Parathyroid adenoma (tissue), 2 donors: ENCODE measurements at regions not wholly inside any gene's neighbourhood (a gene's known extent, or its start where the extent isn't known, plus 50 kb on each side); places are given as distances from the start of the nearest gene placed in this dataset.

ENCODE experiments used
- H2AFZ ChIP-seq: fragments of 300-600 bp; sonication (generic); one replicate; pipeline ENCODE4 v1.7.0; 2017; ENCODE audit warnings: antibody characterized with exemption, mild to moderate bottlenecking
- H3K27ac ChIP-seq: fragments of 300-600 bp; sonication (generic); one replicate; pipeline ENCODE4 v1.7.0; 2017
- H3K27me3 ChIP-seq: fragments of 300-600 bp; sonication (generic); one replicate; pipeline ENCODE4 v1.7.0; 2017; ENCODE audit warnings: low read length; ENCODE audit not compliant: control insufficient read depth, insufficient read depth
- H3K36me3 ChIP-seq: fragments of 300-600 bp; sonication (generic); one replicate; pipeline ENCODE4 v1.7.0; 2017; ENCODE audit warnings: low read length; ENCODE audit not compliant: control insufficient read depth, insufficient read depth
- H3K4me1 ChIP-seq: fragments of 300-600 bp; sonication (generic); one replicate; pipeline ENCODE4 v1.7.0; 2017; ENCODE audit warnings: control low read depth
- H3K4me2 ChIP-seq: fragments of 300-600 bp; sonication (generic); one replicate; pipeline ENCODE4 v1.7.0; 2017; ENCODE audit warnings: low read length
- H3K4me3 ChIP-seq: fragments of 300-600 bp; sonication (generic); one replicate; pipeline ENCODE4 v1.7.0; 2017; ENCODE audit warnings: low read depth, low read length
- H3K79me2 ChIP-seq: fragments of 300-600 bp; sonication (generic); one replicate; pipeline ENCODE4 v1.7.0; 2017; ENCODE audit warnings: control low read depth
- H3K9ac ChIP-seq: fragments of 300-600 bp; sonication (generic); one replicate; pipeline ENCODE4 v1.7.0; 2017; ENCODE audit warnings: mild to moderate bottlenecking
- H3K9me3 ChIP-seq: fragments of 300-600 bp; sonication (generic); one replicate; pipeline ENCODE4 v1.7.0; 2017; ENCODE audit warnings: low read length; ENCODE audit not compliant: control insufficient read depth
- TF ChIP-seq, protein P1 (sequence below): fragments of 300-600 bp; sonication (generic); IDR thresholded peaks from one replicate; pipeline ENCODE4 v1.7.0; 2017; ENCODE audit warnings: antibody characterized with exemption, mild to moderate bottlenecking
- donor health status: primary hyperparathyroidism.

DNA sequence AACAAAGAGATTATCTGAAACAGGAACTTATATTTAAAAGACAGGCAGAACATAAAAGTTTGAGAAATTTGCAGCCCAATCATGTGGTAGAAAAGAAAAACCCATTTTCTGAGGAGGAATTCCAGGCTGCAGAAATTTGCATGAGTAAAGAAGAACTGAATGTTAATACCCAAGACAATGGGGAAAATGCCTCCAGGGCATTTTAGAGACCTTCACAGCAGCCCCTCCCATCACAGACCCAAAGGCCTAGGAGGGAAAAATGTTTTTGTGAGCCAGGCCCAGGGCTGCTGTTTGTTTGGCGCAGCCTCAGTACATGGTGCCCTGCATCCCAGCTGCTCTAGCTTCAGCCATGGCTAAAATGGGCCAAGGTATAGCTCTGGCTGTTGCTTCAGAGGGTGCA lies 554.3 kb upstream of the CHRM3 start:
- Histone ChIP-seq H3K27me3 (no peaks in the 10 kb centered on the region), H3K9ac (no peak overlapping the region), H3K4me3 (no peak overlapping the region), H3K79me2 (no peaks in the 10 kb centered on the region), H3K4me2 (no peak overlapping the region), H3K4me1 (no peaks in the 10 kb centered on the region), H3K9me3 (no peaks in the 10 kb centered on the region), H3K27ac (no peak overlapping the region), H3K36me3 (no peaks in the 10 kb centered on the region), H2AFZ (no peak overlapping the region)
- TF ChIP-seq, protein P1, sequence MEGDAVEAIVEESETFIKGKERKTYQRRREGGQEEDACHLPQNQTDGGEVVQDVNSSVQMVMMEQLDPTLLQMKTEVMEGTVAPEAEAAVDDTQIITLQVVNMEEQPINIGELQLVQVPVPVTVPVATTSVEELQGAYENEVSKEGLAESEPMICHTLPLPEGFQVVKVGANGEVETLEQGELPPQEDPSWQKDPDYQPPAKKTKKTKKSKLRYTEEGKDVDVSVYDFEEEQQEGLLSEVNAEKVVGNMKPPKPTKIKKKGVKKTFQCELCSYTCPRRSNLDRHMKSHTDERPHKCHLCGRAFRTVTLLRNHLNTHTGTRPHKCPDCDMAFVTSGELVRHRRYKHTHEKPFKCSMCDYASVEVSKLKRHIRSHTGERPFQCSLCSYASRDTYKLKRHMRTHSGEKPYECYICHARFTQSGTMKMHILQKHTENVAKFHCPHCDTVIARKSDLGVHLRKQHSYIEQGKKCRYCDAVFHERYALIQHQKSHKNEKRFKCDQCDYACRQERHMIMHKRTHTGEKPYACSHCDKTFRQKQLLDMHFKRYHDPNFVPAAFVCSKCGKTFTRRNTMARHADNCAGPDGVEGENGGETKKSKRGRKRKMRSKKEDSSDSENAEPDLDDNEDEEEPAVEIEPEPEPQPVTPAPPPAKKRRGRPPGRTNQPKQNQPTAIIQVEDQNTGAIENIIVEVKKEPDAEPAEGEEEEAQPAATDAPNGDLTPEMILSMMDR, result no peak

DNA sequence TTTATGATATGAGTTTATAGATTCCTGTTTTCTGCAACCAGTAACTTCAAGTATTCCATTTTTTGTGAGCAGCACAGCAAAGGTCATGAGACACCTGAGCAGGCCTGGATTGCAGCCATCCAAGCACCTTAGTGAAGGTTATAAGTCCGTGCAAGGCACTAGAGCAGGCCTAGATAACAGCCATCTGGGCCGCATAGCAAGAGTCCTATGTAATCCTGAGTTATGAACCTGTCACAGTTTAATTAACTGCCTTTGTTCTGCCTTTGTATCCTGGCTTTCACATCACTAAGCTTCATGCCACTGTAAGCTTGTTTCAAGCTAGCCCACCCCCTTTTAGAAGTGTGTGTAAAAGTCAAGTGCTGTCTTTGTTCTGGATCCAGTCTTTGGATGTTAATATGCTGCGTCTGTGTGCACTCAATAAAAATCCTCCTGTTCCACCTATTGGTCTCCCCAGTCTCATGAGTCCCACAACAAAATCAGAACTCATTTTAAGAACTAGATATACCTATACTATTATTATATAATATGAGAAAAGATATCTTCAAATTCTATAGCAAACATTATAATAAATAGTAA lies 556.2 kb upstream of the CHRM3 start:
- no peak overlapping the region for H3K4me2 ChIP-seq
- no peak overlapping the region for H3K9ac ChIP-seq
- no peak overlapping the region for H3K27ac ChIP-seq
- no peaks in the 10 kb centered on the region for H3K27me3 ChIP-seq
- H3K79me2 ChIP-seq, result no peaks in the 10 kb centered on the region
- no peaks in the 10 kb centered on the region for H3K9me3 ChIP-seq
- TF ChIP-seq, protein P1, result no peak
- no peaks in the 10 kb centered on the region for H3K36me3 ChIP-seq
- H3K4me1 ChIP-seq, result no peaks in the 10 kb centered on the region
- H3K4me3 ChIP-seq, result no peak overlapping the region
- H2AFZ ChIP-seq, result no peak overlapping the region

DNA sequence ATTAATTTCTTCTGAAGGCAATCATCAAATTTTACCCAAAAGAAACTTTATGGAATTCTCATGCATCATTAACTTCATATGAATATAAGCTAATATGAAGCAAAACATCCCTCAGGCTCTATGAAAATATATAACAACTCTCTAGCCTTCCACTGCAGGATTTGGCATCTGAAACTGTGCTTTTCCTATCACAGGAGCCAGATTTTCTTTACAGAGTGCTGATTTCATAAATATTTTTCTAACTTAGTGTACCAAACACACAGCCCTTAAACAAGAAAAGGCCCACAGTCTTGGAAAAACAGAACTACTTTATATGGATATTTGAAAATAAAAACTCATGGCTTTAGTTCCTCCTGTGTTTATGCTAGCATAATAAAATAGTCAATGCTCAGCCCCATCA lies 559.5 kb upstream of the CHRM3 start:
- no peaks in the 10 kb centered on the region for H3K9me3 ChIP-seq
- no peak overlapping the region for H3K27ac ChIP-seq
- H3K4me1 ChIP-seq, result no peaks in the 10 kb centered on the region
- H3K9ac ChIP-seq, result no peak overlapping the region
- H3K27me3 ChIP-seq, result no peaks in the 10 kb centered on the region
- no peak overlapping the region for H3K4me3 ChIP-seq
- H3K36me3 ChIP-seq, result no peaks in the 10 kb centered on the region
- H2AFZ ChIP-seq, result no peak overlapping the region
- H3K4me2 ChIP-seq, result no peak overlapping the region
- TF ChIP-seq, protein P1, result no peak
- no peaks in the 10 kb centered on the region for H3K79me2 ChIP-seq

DNA sequence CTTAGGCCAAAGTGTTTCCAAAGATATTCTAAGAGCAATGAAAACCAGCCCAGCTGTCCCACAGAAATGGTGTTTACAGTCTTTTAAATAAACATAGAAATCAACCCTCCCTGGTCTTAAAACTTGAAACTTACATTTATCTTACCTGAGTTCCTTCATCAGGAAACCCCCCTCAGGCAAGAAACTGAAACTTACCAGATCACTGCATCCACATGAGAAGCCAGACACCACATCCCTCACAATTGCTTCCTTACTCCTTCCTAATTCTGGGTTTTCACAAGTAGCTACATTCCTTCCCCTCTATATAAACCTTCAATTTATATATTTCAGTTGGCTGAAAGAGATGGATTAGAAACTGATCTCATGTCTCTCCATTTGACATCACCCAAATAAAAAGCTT lies 563.0 kb upstream of the CHRM3 start:
- Histone ChIP-seq H2AFZ (no peak overlapping the region), H3K9me3 (no peaks in the 10 kb centered on the region), H3K4me2 (no peak overlapping the region), H3K27me3 (no peaks in the 10 kb centered on the region), H3K9ac (no peak overlapping the region), H3K79me2 (no peaks in the 10 kb centered on the region), H3K27ac (no peak overlapping the region), H3K36me3 (no peaks in the 10 kb centered on the region), H3K4me1 (no peaks in the 10 kb centered on the region), H3K4me3 (no peak overlapping the region)
- TF ChIP-seq, protein P1, result no peak

DNA sequence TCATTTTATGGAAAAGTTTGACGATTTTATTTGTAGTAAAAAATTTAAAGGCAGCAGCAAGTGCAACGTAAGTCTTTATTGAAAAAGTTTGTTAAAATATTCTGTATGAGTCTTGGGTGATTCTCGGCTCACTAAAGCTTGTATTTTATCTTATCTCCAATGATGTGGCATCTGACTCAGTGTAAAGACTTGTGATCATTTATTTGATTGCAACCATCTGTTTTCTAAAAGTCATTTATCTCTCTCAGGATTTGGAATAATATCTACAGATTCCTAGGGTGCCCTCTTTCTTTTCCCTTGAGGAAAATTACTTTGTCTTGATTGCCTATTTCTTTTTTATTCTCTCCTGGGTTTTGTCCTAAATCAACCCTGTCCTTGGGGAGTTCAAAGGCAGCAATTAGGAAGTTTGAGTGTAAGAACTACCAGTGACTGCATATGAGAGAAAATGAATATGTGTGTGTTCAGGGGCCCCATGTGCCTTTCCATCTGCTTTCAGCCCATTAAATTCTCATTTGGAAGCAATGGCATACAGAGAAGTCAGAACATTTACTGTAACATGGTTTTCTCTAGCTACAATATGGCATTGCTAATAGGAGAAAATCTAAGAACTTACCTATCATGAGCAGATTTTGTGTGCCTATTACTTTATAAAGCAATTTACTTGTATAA lies 575.0 kb upstream of the CHRM3 start:
- Histone ChIP-seq H3K79me2 (no peaks in the 10 kb centered on the region), H3K4me2 (no peak overlapping the region), H3K9ac (no peak overlapping the region), H3K27me3 (no peaks in the 10 kb centered on the region), H3K4me3 (no peak overlapping the region), H3K9me3 (no peaks in the 10 kb centered on the region), H2AFZ (no peak overlapping the region), H3K4me1 (no peaks in the 10 kb centered on the region), H3K27ac (no peak overlapping the region), H3K36me3 (no peaks in the 10 kb centered on the region)
- TF ChIP-seq, protein P1, result no peak
